B cell (primary cell): ENCODE measurements at regions not wholly inside any gene's neighbourhood (a gene's known extent, or its start where the extent isn't known, plus 50 kb on each side); places are given as distances from the start of the nearest gene placed in this dataset.

Experiments
- ATAC-seq: fragments of 200-7000 bp; cut with Tn5 transposase; one replicate; pipeline ENCODE4 v1.10.0; 2021; ENCODE audit warnings: low read depth, mild to moderate bottlenecking, moderate number of reproducible peaks, moderate library complexity
- CTCF ChIA-PET: fragments of 350-600 bp; sonication (Branson Sonifier 250); formaldehyde crosslinking; loops from one replicate; lab custom pipeline; 2021; ENCODE audit warnings: antibody characterized with exemption, inconsistent platforms; lab: Charles Lee
- POLR2A ChIA-PET: fragments of 350-600 bp; sonication (Branson Sonifier 250); formaldehyde crosslinking; loops from one replicate; lab custom pipeline; 2021; ENCODE audit warnings: antibody characterized with exemption; lab: Charles Lee
- DNase-seq: peaks from one replicate; pipeline ENCODE4 v3.0.0; 2013
- H2AFZ ChIP-seq: 2 replicates; pipeline ENCODE4 v1.6.1; 2012; ENCODE audit warnings: mild to moderate bottlenecking, low read depth, low read length; ENCODE audit not compliant: insufficient read depth, poor library complexity, severe bottlenecking
- H3K27ac ChIP-seq, 2 donors: 1 replicate in 1 of 2; 2 replicates in 1 of 2; pipeline ENCODE4 v1.5.1; 2012 to 2013; ENCODE audit warnings: low read length in 2 of 2, mild to moderate bottlenecking in 2 of 2, moderate library complexity in 1 of 2
- H3K27me3 ChIP-seq, 4 experiments: fragments of 200-600 bp in 1 of 4; sonication (generic) in 1 of 4; replicated peaks in 1 of 4; 1 replicate in 2 of 4; 2 replicates in 2 of 4; pipeline versions ENCODE4 v1.6.1 to v1.7.0; 2013 to 2016; ENCODE audit warnings: low read length in 3 of 4, mild to moderate bottlenecking in 2 of 4, mixed read lengths in 1 of 4, moderate library complexity in 1 of 4; ENCODE audit not compliant: insufficient read depth in 4 of 4, control insufficient read depth in 3 of 4; ENCODE audit errors: control extremely low read depth in 1 of 4
- H3K36me3 ChIP-seq, 2 experiments: replicated peaks in 1 of 2; 1 replicate in 1 of 2; 2 replicates in 1 of 2; pipeline versions ENCODE4 v1.6.1 to v1.7.1; 2013; ENCODE audit warnings: low read length in 1 of 2; ENCODE audit not compliant: insufficient read depth in 2 of 2, control insufficient read depth in 1 of 2; ENCODE audit errors: control extremely low read depth in 1 of 2, extremely low read depth in 1 of 2
- H3K4me1 ChIP-seq, 2 donors: fragments of 200-600 bp in 1 of 2; sonication (generic) in 1 of 2; 1 replicate in 1 of 2; 2 replicates in 1 of 2; pipeline versions ENCODE4 v1.5.1 to v1.6.1; 2013 to 2017; ENCODE audit warnings: low read length in 2 of 2; ENCODE audit not compliant: control insufficient read depth in 2 of 2, insufficient read depth in 2 of 2
- H3K4me2 ChIP-seq: replicated peaks from 2 replicates; pipeline ENCODE3; 2012; ENCODE audit warnings: mild to moderate bottlenecking, low read depth, low read length; ENCODE audit not compliant: poor library complexity, severe bottlenecking
- H3K4me3 ChIP-seq, 5 experiments: fragments of 200-600 bp in 1 of 5; sonication (generic) in 1 of 5; 1 replicate in 3 of 5; 2 replicates in 2 of 5; pipeline versions ENCODE4 v1.5.1 to v1.7.0; 2011 to 2016; ENCODE audit warnings: low read length in 4 of 5, mild to moderate bottlenecking in 4 of 5, low read depth in 2 of 5, control low read depth in 1 of 5, moderate library complexity in 1 of 5; ENCODE audit not compliant: insufficient read depth in 1 of 5; ENCODE audit errors: control extremely low read depth in 1 of 5, extremely low read depth in 1 of 5
- H3K79me2 ChIP-seq: fragments of 200-600 bp; sonication (generic); one replicate; pipeline ENCODE4 v1.6.0; 2016; ENCODE audit warnings: low read length; ENCODE audit not compliant: control insufficient read depth, insufficient read depth
- H3K9ac ChIP-seq: fragments of 200-600 bp; sonication (generic); 2 replicates; pipeline ENCODE4 v1.6.1; 2017; ENCODE audit warnings: mild to moderate bottlenecking, low read length, moderate library complexity
- H3K9me3 ChIP-seq, 3 donors: one replicate each; pipeline versions ENCODE4 v1.6.1 to v1.7.1; 2013; ENCODE audit warnings: low read length in 2 of 3; ENCODE audit not compliant: control insufficient read depth in 2 of 3, insufficient read depth in 1 of 3; ENCODE audit errors: control extremely low read depth in 1 of 3
- H4K20me1 ChIP-seq: 2 replicates; pipeline ENCODE4 v1.6.0; 2012; ENCODE audit warnings: mild to moderate bottlenecking, low read length; ENCODE audit not compliant: insufficient read depth, control insufficient read depth, poor library complexity, severe bottlenecking
- H3K27ac Mint-ChIP-seq: one replicate; pipeline ENCODE4 v1.8.0; 2021; ENCODE audit warnings: mixed read lengths
- H3K27me3 Mint-ChIP-seq: one replicate; pipeline ENCODE4 v1.8.0; 2021; ENCODE audit warnings: mixed read lengths
- H3K4me1 Mint-ChIP-seq: one replicate; pipeline ENCODE4 v1.8.0; 2021; ENCODE audit warnings: mixed read lengths
- H3K4me3 Mint-ChIP-seq: one replicate; pipeline ENCODE4 v1.8.0; 2021; ENCODE audit warnings: mixed read lengths
- H3K9me3 Mint-ChIP-seq: one replicate; pipeline ENCODE4 v1.8.0; 2022; ENCODE audit warnings: mixed read lengths; ENCODE audit not compliant: insufficient read depth
- EZH2 ChIP-seq: IDR thresholded peaks from 2 replicates; pipeline ENCODE4 v1.6.1; 2012; ENCODE audit warnings: borderline replicate concordance, low read depth, mild to moderate bottlenecking, moderate library complexity, low read length; ENCODE audit not compliant: insufficient read depth, poor library complexity, severe bottlenecking
- WGBS: methylation state at CpG from one replicate; pipeline ENCODE4 v1.1.5; 2013; ENCODE audit warnings: missing lambda C conversion rate; ENCODE audit not compliant: insufficient coverage; 5-methylcytosine and 5-hydroxymethylcytosine counted together
- intact Hi-C: fragments of 100-400 bp; cut with micrococcal nuclease; formaldehyde crosslinking; loops from one replicate; pipeline ENCODE4 v1.10.0; 2022
- TF ChIP-seq, protein P1 (sequence below): fragments of 200-600 bp; IDR thresholded peaks from one replicate; pipeline ENCODE4 v1.8.0; 2022; ENCODE audit warnings: antibody characterized with exemption, mild to moderate bottlenecking

GRCh38 chr18:61735564-61736102 is 157.2 kb downstream of the RNF152 start:
- Histone ChIP-seq H3K36me3 (no peaks in the 10 kb centered on the region), H2AFZ (no peak overlapping the region), H3K9me3 (no peaks in the 10 kb centered on the region), H3K27me3 (no peaks in the 10 kb centered on the region), H3K79me2 (no peaks in the 10 kb centered on the region), H3K9ac (no peak overlapping the region), H3K4me2 (no peak overlapping the region), H3K4me3 (no peak overlapping the region), H4K20me1 (no peaks in the 10 kb centered on the region), H3K27ac (no peak overlapping the region), H3K4me1 (no peaks in the 10 kb centered on the region)
- Mint-ChIP-seq H3K9me3 (peaks cover 8% of the 10 kb centered on the region), H3K27ac (no peak overlapping the region), H3K27me3 (peaks cover 3% of the 10 kb centered on the region), H3K4me3 (no peak overlapping the region), H3K4me1 (no peaks in the 10 kb centered on the region)
- no peak for ATAC-seq
- POLR2A ChIA-PET = no interaction called here
- CTCF ChIA-PET = no interaction called here
- intact Hi-C loops = no loop called here
- DNase-seq = no peak
- WGBS = 100% methylated on average over 2 of the region's 5 CpGs
- TF ChIP-seq, protein P1, sequence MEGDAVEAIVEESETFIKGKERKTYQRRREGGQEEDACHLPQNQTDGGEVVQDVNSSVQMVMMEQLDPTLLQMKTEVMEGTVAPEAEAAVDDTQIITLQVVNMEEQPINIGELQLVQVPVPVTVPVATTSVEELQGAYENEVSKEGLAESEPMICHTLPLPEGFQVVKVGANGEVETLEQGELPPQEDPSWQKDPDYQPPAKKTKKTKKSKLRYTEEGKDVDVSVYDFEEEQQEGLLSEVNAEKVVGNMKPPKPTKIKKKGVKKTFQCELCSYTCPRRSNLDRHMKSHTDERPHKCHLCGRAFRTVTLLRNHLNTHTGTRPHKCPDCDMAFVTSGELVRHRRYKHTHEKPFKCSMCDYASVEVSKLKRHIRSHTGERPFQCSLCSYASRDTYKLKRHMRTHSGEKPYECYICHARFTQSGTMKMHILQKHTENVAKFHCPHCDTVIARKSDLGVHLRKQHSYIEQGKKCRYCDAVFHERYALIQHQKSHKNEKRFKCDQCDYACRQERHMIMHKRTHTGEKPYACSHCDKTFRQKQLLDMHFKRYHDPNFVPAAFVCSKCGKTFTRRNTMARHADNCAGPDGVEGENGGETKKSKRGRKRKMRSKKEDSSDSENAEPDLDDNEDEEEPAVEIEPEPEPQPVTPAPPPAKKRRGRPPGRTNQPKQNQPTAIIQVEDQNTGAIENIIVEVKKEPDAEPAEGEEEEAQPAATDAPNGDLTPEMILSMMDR = no peak
- no peak for TF ChIP-seq EZH2

DNA sequence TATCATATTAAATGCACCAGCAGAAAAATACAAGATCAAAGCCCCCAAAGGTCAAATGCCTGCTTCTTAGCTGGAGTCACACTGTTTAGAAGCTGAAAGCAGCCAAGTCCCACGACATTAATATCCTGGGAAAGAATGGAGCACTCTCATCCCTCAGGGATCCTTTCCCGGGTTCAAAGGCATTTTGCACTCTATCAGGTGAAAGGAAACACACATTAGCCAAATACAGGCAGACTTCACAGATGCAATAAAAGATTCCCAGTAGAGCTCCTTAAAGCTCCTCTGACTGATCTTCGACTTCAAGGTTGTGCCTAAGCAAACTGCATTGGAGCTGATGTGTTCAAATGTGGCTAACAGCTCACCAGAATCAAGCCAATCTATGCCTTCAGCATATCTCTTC is 158.4 kb downstream of the RNF152 start:
- Mint-ChIP-seq H3K4me3 (no peak overlapping the region), H3K4me1 (no peaks in the 10 kb centered on the region), H3K27me3 (peaks cover 4% of the 10 kb centered on the region), H3K9me3 (peaks cover 5% of the 10 kb centered on the region), H3K27ac (no peak overlapping the region)
- Histone ChIP-seq H3K4me1 (no peaks in the 10 kb centered on the region), H4K20me1 (no peaks in the 10 kb centered on the region), H3K27me3 (no peaks in the 10 kb centered on the region), H3K9me3 (no peaks in the 10 kb centered on the region), H3K36me3 (no peaks in the 10 kb centered on the region), H2AFZ (no peak overlapping the region), H3K27ac (no peak overlapping the region), H3K79me2 (no peaks in the 10 kb centered on the region), H3K9ac (no peak overlapping the region), H3K4me2 (no peak overlapping the region), H3K4me3 (no peak overlapping the region)
- no peak for DNase-seq
- ChIA-PET POLR2A (no interaction called here), CTCF (no interaction called here)
- intact Hi-C loops = no loop called here
- 83% methylated on average over 3 of the region's 3 CpGs for WGBS
- TF ChIP-seq EZH2 = no peak
- TF ChIP-seq, protein P1 = no peak
- ATAC-seq = no peak
